H9 (cell line): ENCODE measurements at regions not wholly inside any gene's neighbourhood (a gene's known extent, or its start where the extent isn't known, plus 50 kb on each side); places are given as distances from the start of the nearest gene placed in this dataset.

Source experiments
- DNase-seq: peaks from one replicate; pipeline ENCODE4 v3.0.0-alpha.2; 2017
- H2AFZ ChIP-seq: one replicate; pipeline ENCODE4 v1.6.1; 2013; ENCODE audit warnings: mild to moderate bottlenecking, low read length, control low read depth, moderate library complexity
- H2AK5ac ChIP-seq: 2 replicates; pipeline ENCODE4 v1.6.1; 2013; ENCODE audit warnings: low read length, control low read depth, mixed read lengths; ENCODE audit not compliant: insufficient read length
- H2BK120ac ChIP-seq: one replicate; pipeline ENCODE4 v1.6.1; 2013; ENCODE audit warnings: low read depth, mild to moderate bottlenecking, low read length, control low read depth, inconsistent platforms; ENCODE audit not compliant: poor library complexity, severe bottlenecking
- H2BK12ac ChIP-seq: 2 replicates; pipeline ENCODE4 v1.6.1; 2013; ENCODE audit warnings: low read length, control low read depth, mixed read lengths, low read depth; ENCODE audit not compliant: insufficient read length
- H2BK15ac ChIP-seq: 2 replicates; pipeline ENCODE4 v1.6.1; 2013; ENCODE audit warnings: low read depth, low read length, control low read depth
- H2BK20ac ChIP-seq: one replicate; pipeline ENCODE4 v1.6.1; 2013; ENCODE audit warnings: low read depth, mild to moderate bottlenecking, low read length, control low read depth, inconsistent platforms; ENCODE audit not compliant: poor library complexity, severe bottlenecking
- H2BK5ac ChIP-seq: 2 replicates; pipeline ENCODE4 v1.6.1; 2013; ENCODE audit warnings: low read length, control low read depth, mixed read lengths; ENCODE audit not compliant: insufficient read length
- H3K14ac ChIP-seq: 2 replicates; pipeline ENCODE4 v1.6.1; 2013; ENCODE audit warnings: low read length, control low read depth; ENCODE audit not compliant: insufficient read depth
- H3K18ac ChIP-seq: 2 replicates; pipeline ENCODE4 v1.6.1; 2013; ENCODE audit warnings: low read depth, mild to moderate bottlenecking, mixed read lengths, low read length, control low read depth; ENCODE audit not compliant: insufficient read length
- H3K23ac ChIP-seq: 2 replicates; pipeline ENCODE4 v1.6.1; 2013; ENCODE audit warnings: low read length, control low read depth, mixed read lengths, low read depth; ENCODE audit not compliant: insufficient read length
- H3K23me2 ChIP-seq: 2 replicates; pipeline ENCODE4 v1.6.1; 2013; ENCODE audit warnings: low read depth, mild to moderate bottlenecking, mixed read lengths, low read length, control low read depth; ENCODE audit not compliant: insufficient read length, poor library complexity, severe bottlenecking
- H3K27ac ChIP-seq: 2 replicates; pipeline ENCODE4 v1.5.1; 2013; ENCODE audit warnings: low read length, control low read depth, mixed read lengths, low read depth; ENCODE audit not compliant: insufficient read length
- H3K27me3 ChIP-seq: 2 replicates; pipeline ENCODE4 v1.6.1; 2013; ENCODE audit warnings: low read length, control low read depth, inconsistent platforms; ENCODE audit not compliant: insufficient read depth
- H3K4ac ChIP-seq: 2 replicates; pipeline ENCODE4 v1.6.1; 2013; ENCODE audit warnings: low read depth, mild to moderate bottlenecking, control low read depth, inconsistent platforms, low read length, moderate library complexity
- H3K4me1 ChIP-seq: 2 replicates; pipeline ENCODE4 v1.6.1; 2013; ENCODE audit warnings: low read length, control low read depth, inconsistent platforms; ENCODE audit not compliant: insufficient read depth
- H3K4me2 ChIP-seq: 2 replicates; pipeline ENCODE4 v1.6.1; 2013; ENCODE audit warnings: low read length, control low read depth, mixed read lengths; ENCODE audit not compliant: insufficient read length, insufficient read depth
- H3K56ac ChIP-seq: 2 replicates; pipeline ENCODE4 v1.6.1; 2013; ENCODE audit warnings: low read depth, mild to moderate bottlenecking, mixed read lengths, low read length, control low read depth; ENCODE audit not compliant: insufficient read length
- H3K79me1 ChIP-seq: 2 replicates; pipeline ENCODE4 v1.6.1; 2013; ENCODE audit warnings: low read depth, mild to moderate bottlenecking, moderate library complexity, low read length, control low read depth, inconsistent platforms; ENCODE audit not compliant: insufficient read depth, poor library complexity, severe bottlenecking
- H3K79me2 ChIP-seq: 2 replicates; pipeline ENCODE4 v1.6.1; 2013; ENCODE audit warnings: low read length, control low read depth, inconsistent platforms; ENCODE audit not compliant: insufficient read depth
- H3K9ac ChIP-seq: 2 replicates; pipeline ENCODE4 v1.6.1; 2013; ENCODE audit warnings: low read length, control low read depth, mixed read lengths; ENCODE audit not compliant: insufficient read length; ENCODE audit errors: extremely low read depth
- H3K9me3 ChIP-seq: one replicate; pipeline ENCODE4 v1.6.1; 2013; ENCODE audit warnings: low read depth, low read length, inconsistent platforms; ENCODE audit not compliant: control insufficient read depth
- H3T11ph ChIP-seq: one replicate; pipeline ENCODE4 v1.6.1; 2013; ENCODE audit warnings: mild to moderate bottlenecking, low read length, control low read depth, inconsistent platforms
- H4K20me1 ChIP-seq: one replicate; pipeline ENCODE4 v1.6.1; 2013; ENCODE audit not compliant: control insufficient read depth, insufficient read length, insufficient read depth
- H4K5ac ChIP-seq: 2 replicates; pipeline ENCODE4 v1.6.1; 2013; ENCODE audit warnings: low read depth, mild to moderate bottlenecking, mixed read lengths, low read length, control low read depth; ENCODE audit not compliant: insufficient read length
- H4K8ac ChIP-seq: replicated peaks from 2 replicates; pipeline ENCODE4 v1.6.1; 2013; ENCODE audit warnings: low read length, control low read depth, mixed read lengths, low read depth; ENCODE audit not compliant: insufficient read length
- H4K91ac ChIP-seq: 2 replicates; pipeline ENCODE4 v1.6.1; 2013; ENCODE audit warnings: low read depth, mild to moderate bottlenecking, moderate library complexity, mixed read lengths, low read length, control low read depth; ENCODE audit not compliant: insufficient read length
- H3K27ac Mint-ChIP-seq, 3 experiments: 2 replicates in 2 of 3; 3 replicates in 1 of 3; pipeline ENCODE4 v1.8.0; 2020 to 2021; ENCODE audit warnings: mixed read lengths in 3 of 3, mild to moderate bottlenecking in 1 of 3, moderate library complexity in 1 of 3
- H3K27me3 Mint-ChIP-seq: 2 replicates; pipeline ENCODE4 v1.8.0; 2021; ENCODE audit warnings: low read depth, mild to moderate bottlenecking, moderate library complexity, mixed read lengths
- H3K36me3 Mint-ChIP-seq, 3 experiments: 2 replicates in 2 of 3; 3 replicates in 1 of 3; pipeline ENCODE4 v1.8.0; 2020 to 2021; ENCODE audit warnings: low read depth in 3 of 3, mixed read lengths in 3 of 3; ENCODE audit not compliant: insufficient read depth in 1 of 3
- H3K4me1 Mint-ChIP-seq, 2 experiments: 2 replicates each; pipeline ENCODE4 v1.8.0; 2020; ENCODE audit warnings: mixed read lengths in 2 of 2
- H3K4me3 Mint-ChIP-seq, 2 experiments: 2 replicates in 1 of 2; 3 replicates in 1 of 2; pipeline ENCODE4 v1.8.0; 2020 to 2021; ENCODE audit warnings: mild to moderate bottlenecking in 2 of 2, mixed read lengths in 2 of 2, moderate library complexity in 1 of 2
- H3K9me3 Mint-ChIP-seq, 2 experiments: 2 replicates in 1 of 2; 3 replicates in 1 of 2; pipeline ENCODE4 v1.8.0; 2020; ENCODE audit warnings: mild to moderate bottlenecking in 2 of 2, mixed read lengths in 2 of 2, moderate library complexity in 1 of 2
- WGBS: extraction: QIAGEN DNeasy Blood & Tissue Kit; methylation state at CpG from one replicate; pipeline ENCODE4 v1.1.7; 2013; ENCODE audit warnings: missing lambda C conversion rate, low lambda C conversion rate, mixed read lengths; ENCODE audit not compliant: insufficient read length; ENCODE audit errors: extremely low coverage; 5-methylcytosine and 5-hydroxymethylcytosine counted together
- TF ChIP-seq, protein P1 (sequence below): fragments of 200-600 bp; sonication (generic); conservative IDR thresholded peaks from 3 replicates; pipeline ENCODE4 v1.8.0; 2021; ENCODE audit warnings: antibody characterized with exemption, mild to moderate bottlenecking

DNA sequence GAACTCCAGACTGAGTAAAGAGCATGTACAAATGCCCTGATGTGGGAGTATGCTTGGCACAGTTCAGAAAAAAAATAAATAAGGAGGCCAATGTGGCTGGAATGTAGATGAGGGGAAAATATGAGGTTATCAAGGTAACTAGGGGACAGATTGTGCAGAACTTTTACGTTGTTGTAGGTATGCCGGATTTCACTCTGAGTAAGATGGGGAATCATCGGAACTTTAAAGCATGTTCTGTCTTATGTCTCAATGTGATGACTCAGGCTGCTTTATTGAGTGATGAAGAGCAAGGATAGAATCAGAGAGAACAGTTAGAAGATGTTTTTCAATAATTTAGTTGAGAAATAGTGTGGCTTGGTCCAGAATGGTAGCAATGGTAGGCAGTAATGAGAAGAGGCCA lies 130.4 kb downstream of the C11orf87 start:
- no peak for DNase-seq
- no peak overlapping the region for H3K4me2 ChIP-seq
- H3K27me3 Mint-ChIP-seq: no peaks in the 10 kb centered on the region

More for the DNA sequence above, 130.4 kb downstream of the C11orf87 start:
- no peak overlapping the region for H3K4ac ChIP-seq
- no peaks in the 10 kb centered on the region for H3K27me3 ChIP-seq
- H2BK15ac ChIP-seq: no peak overlapping the region
- H3K36me3 Mint-ChIP-seq: no peaks in the 10 kb centered on the region
- H3K23me2 ChIP-seq: no peaks in the 10 kb centered on the region
- WGBS: no CpG with 5 or more reads among the region's 3 CpGs
- H3K9ac ChIP-seq: no peak overlapping the region
- no peaks in the 10 kb centered on the region for H3K79me1 ChIP-seq
- no peak overlapping the region for H3K14ac ChIP-seq
- no peak overlapping the region for H3K56ac ChIP-seq
- no peak overlapping the region for H2AFZ ChIP-seq
- H2BK20ac ChIP-seq: no peak overlapping the region
- no peak overlapping the region for H4K91ac ChIP-seq
- TF ChIP-seq, protein P1, sequence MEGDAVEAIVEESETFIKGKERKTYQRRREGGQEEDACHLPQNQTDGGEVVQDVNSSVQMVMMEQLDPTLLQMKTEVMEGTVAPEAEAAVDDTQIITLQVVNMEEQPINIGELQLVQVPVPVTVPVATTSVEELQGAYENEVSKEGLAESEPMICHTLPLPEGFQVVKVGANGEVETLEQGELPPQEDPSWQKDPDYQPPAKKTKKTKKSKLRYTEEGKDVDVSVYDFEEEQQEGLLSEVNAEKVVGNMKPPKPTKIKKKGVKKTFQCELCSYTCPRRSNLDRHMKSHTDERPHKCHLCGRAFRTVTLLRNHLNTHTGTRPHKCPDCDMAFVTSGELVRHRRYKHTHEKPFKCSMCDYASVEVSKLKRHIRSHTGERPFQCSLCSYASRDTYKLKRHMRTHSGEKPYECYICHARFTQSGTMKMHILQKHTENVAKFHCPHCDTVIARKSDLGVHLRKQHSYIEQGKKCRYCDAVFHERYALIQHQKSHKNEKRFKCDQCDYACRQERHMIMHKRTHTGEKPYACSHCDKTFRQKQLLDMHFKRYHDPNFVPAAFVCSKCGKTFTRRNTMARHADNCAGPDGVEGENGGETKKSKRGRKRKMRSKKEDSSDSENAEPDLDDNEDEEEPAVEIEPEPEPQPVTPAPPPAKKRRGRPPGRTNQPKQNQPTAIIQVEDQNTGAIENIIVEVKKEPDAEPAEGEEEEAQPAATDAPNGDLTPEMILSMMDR: no peak
- H3T11ph ChIP-seq: no peak overlapping the region
- no peaks in the 10 kb centered on the region for H3K4me1 ChIP-seq
- no peak overlapping the region for H2AK5ac ChIP-seq
- H3K27ac ChIP-seq: no peak overlapping the region
- no peaks in the 10 kb centered on the region for H3K79me2 ChIP-seq
- no peak overlapping the region for H3K18ac ChIP-seq
- H3K9me3 Mint-ChIP-seq: no peaks in the 10 kb centered on the region
- no peak overlapping the region for H3K23ac ChIP-seq
- H3K9me3 ChIP-seq: no peaks in the 10 kb centered on the region
- no peaks in the 10 kb centered on the region for H4K20me1 ChIP-seq
- H2BK5ac ChIP-seq: no peak overlapping the region
- H4K5ac ChIP-seq: no peak overlapping the region
- H2BK120ac ChIP-seq: no peak overlapping the region
- H4K8ac ChIP-seq: no peak overlapping the region
- no peak overlapping the region for H2BK12ac ChIP-seq
- H3K4me1 Mint-ChIP-seq: no peaks in the 10 kb centered on the region
- no peak overlapping the region for H3K4me3 Mint-ChIP-seq
- H3K27ac Mint-ChIP-seq: no peak overlapping the region
